Parathyroid adenoma (tissue), 2 donors: ENCODE measurements at regions not wholly inside any gene's neighbourhood (a gene's known extent, or its start where the extent isn't known, plus 50 kb on each side); places are given as distances from the start of the nearest gene placed in this dataset.
"Not testable (repeated sequence)": the region's sequence is repeated elsewhere in the genome, so short reads cannot be mapped to it uniquely, and the experiment has no call there.

Experiments
- H2AFZ ChIP-seq: fragments of 300-600 bp; sonication (generic); one replicate; pipeline ENCODE4 v1.7.0; 2017; ENCODE audit warnings: antibody characterized with exemption, mild to moderate bottlenecking
- H3K27ac ChIP-seq: fragments of 300-600 bp; sonication (generic); one replicate; pipeline ENCODE4 v1.7.0; 2017
- H3K27me3 ChIP-seq: fragments of 300-600 bp; sonication (generic); one replicate; pipeline ENCODE4 v1.7.0; 2017; ENCODE audit warnings: low read length; ENCODE audit not compliant: control insufficient read depth, insufficient read depth
- H3K36me3 ChIP-seq: fragments of 300-600 bp; sonication (generic); one replicate; pipeline ENCODE4 v1.7.0; 2017; ENCODE audit warnings: low read length; ENCODE audit not compliant: control insufficient read depth, insufficient read depth
- H3K4me1 ChIP-seq: fragments of 300-600 bp; sonication (generic); one replicate; pipeline ENCODE4 v1.7.0; 2017; ENCODE audit warnings: control low read depth
- H3K4me2 ChIP-seq: fragments of 300-600 bp; sonication (generic); one replicate; pipeline ENCODE4 v1.7.0; 2017; ENCODE audit warnings: low read length
- H3K4me3 ChIP-seq: fragments of 300-600 bp; sonication (generic); one replicate; pipeline ENCODE4 v1.7.0; 2017; ENCODE audit warnings: low read depth, low read length
- H3K79me2 ChIP-seq: fragments of 300-600 bp; sonication (generic); one replicate; pipeline ENCODE4 v1.7.0; 2017; ENCODE audit warnings: control low read depth
- H3K9ac ChIP-seq: fragments of 300-600 bp; sonication (generic); one replicate; pipeline ENCODE4 v1.7.0; 2017; ENCODE audit warnings: mild to moderate bottlenecking
- H3K9me3 ChIP-seq: fragments of 300-600 bp; sonication (generic); one replicate; pipeline ENCODE4 v1.7.0; 2017; ENCODE audit warnings: low read length; ENCODE audit not compliant: control insufficient read depth
- TF ChIP-seq, protein P1 (sequence below): fragments of 300-600 bp; sonication (generic); IDR thresholded peaks from one replicate; pipeline ENCODE4 v1.7.0; 2017; ENCODE audit warnings: antibody characterized with exemption, mild to moderate bottlenecking
- donor health status: primary hyperparathyroidism.

DNA sequence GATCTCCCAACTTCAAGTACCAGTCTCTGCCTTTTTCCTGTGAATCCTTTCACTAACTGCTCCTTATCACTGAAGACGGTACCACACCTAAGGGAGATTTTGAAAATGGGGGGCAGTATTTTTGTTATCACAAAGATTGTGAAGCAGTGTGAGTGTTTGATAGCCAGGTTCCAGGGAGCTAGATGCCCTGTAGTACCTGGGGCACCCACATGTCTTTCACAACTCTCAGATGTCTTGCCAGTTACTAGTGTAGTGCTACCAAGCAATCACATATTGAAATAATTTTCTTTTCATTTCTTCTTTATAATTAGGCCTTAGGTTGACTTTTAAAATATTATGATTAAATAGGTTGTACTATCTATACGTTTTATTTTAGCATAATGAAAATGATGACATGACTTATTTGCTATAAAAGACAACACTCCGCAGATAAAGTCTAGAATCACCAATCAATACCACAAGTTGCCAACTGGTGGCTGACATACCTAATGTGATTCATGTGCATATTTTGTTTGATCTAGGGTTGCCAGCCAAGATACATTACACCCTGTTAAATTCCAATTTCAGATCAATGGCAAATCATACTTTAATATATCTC lies 215.9 kb downstream of the EXOC5 start:
- Histone ChIP-seq H3K4me3 (no peak overlapping the region), H3K27ac (no peak overlapping the region), H2AFZ (no peak overlapping the region), H3K79me2 (no peaks in the 10 kb centered on the region), H3K4me1 (no peaks in the 10 kb centered on the region), H3K4me2 (no peak overlapping the region), H3K36me3 (no peaks in the 10 kb centered on the region), H3K9ac (no peak overlapping the region), H3K27me3 (no peaks in the 10 kb centered on the region), H3K9me3 (no peaks in the 10 kb centered on the region)
- TF ChIP-seq, protein P1, sequence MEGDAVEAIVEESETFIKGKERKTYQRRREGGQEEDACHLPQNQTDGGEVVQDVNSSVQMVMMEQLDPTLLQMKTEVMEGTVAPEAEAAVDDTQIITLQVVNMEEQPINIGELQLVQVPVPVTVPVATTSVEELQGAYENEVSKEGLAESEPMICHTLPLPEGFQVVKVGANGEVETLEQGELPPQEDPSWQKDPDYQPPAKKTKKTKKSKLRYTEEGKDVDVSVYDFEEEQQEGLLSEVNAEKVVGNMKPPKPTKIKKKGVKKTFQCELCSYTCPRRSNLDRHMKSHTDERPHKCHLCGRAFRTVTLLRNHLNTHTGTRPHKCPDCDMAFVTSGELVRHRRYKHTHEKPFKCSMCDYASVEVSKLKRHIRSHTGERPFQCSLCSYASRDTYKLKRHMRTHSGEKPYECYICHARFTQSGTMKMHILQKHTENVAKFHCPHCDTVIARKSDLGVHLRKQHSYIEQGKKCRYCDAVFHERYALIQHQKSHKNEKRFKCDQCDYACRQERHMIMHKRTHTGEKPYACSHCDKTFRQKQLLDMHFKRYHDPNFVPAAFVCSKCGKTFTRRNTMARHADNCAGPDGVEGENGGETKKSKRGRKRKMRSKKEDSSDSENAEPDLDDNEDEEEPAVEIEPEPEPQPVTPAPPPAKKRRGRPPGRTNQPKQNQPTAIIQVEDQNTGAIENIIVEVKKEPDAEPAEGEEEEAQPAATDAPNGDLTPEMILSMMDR: no peak

DNA sequence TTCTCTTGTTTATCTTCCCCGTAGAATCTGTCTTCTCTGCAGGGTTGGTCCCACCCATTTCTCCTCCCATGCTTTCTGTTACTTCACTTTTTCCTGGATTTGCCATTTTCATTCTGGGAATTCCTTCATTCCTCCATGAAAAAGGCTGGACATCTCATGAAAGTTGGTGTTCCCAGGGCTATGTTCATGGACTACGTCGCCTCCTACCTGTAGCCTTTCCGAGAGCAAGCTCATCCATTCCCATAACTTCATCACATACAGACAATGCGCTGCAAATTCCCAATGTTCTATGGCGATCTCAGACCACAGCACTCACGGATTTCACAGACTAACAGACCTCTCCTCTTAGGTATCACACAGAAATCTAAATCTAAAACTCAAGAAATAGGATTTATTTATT lies 217.1 kb downstream of the EXOC5 start:
- H3K9me3 ChIP-seq: no peaks in the 10 kb centered on the region
- no peak overlapping the region for H2AFZ ChIP-seq
- no peaks in the 10 kb centered on the region for H3K36me3 ChIP-seq
- H3K4me1 ChIP-seq: no peaks in the 10 kb centered on the region
- H3K4me2 ChIP-seq: no peak overlapping the region
- no peak overlapping the region for H3K27ac ChIP-seq
- no peak overlapping the region for H3K4me3 ChIP-seq
- H3K9ac ChIP-seq: no peak overlapping the region
- H3K79me2 ChIP-seq: no peaks in the 10 kb centered on the region
- TF ChIP-seq, protein P1: no peak
- no peaks in the 10 kb centered on the region for H3K27me3 ChIP-seq

DNA sequence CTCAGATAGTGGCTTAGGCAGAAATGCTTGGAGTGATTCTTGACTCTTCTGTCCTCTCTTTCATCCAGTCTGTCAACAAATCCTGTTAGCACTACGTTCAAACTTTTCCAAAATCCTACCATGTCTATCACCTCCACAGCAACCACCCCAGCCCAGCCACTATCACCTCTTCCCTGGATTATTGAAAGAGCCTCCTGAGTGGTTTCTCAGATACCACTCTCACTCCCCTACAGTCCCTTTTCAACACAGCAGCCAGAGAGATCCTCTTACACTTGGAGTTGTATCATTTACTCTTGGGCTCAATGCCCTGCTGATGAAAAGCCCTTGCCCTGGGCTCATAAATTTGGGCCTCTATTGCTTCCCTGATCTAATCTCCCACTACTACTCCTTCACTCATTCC lies 218.9 kb downstream of the EXOC5 start:
- TF ChIP-seq, protein P1: no peak
- Histone ChIP-seq H2AFZ (no peak overlapping the region), H3K4me3 (no peak overlapping the region), H3K9ac (no peak overlapping the region), H3K36me3 (no peaks in the 10 kb centered on the region), H3K4me2 (no peak overlapping the region), H3K4me1 (no peaks in the 10 kb centered on the region), H3K9me3 (no peaks in the 10 kb centered on the region), H3K27ac (no peak overlapping the region), H3K27me3 (no peaks in the 10 kb centered on the region), H3K79me2 (no peaks in the 10 kb centered on the region)

DNA sequence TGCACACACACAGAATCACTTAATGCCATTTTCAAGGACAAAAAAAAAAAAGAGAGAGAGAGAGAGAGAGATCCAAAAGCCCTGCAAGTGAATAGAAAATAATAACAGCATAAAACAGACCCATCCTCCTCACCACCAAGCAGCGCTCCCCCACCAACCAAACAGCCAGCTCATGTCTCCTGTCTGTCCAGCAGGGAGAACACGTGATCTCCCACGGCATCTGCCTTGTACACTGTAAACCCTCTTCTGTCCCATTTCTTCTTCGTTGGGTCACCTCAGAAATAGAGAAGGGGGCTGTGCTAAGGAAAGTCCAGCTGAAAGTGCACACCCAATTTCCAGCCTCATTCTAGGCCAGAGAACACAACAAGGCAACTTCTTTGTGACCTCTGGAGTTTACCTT lies 222.5 kb downstream of the EXOC5 start:
- H3K4me2 ChIP-seq: no peak overlapping the region
- TF ChIP-seq, protein P1: no peak
- H3K4me3 ChIP-seq: no peak overlapping the region
- no peak overlapping the region for H3K27ac ChIP-seq
- no peak overlapping the region for H2AFZ ChIP-seq
- H3K9me3 ChIP-seq: no peaks in the 10 kb centered on the region
- no peaks in the 10 kb centered on the region for H3K36me3 ChIP-seq
- H3K79me2 ChIP-seq: no peaks in the 10 kb centered on the region
- no peak overlapping the region for H3K9ac ChIP-seq
- no peaks in the 10 kb centered on the region for H3K27me3 ChIP-seq
- no peaks in the 10 kb centered on the region for H3K4me1 ChIP-seq

DNA sequence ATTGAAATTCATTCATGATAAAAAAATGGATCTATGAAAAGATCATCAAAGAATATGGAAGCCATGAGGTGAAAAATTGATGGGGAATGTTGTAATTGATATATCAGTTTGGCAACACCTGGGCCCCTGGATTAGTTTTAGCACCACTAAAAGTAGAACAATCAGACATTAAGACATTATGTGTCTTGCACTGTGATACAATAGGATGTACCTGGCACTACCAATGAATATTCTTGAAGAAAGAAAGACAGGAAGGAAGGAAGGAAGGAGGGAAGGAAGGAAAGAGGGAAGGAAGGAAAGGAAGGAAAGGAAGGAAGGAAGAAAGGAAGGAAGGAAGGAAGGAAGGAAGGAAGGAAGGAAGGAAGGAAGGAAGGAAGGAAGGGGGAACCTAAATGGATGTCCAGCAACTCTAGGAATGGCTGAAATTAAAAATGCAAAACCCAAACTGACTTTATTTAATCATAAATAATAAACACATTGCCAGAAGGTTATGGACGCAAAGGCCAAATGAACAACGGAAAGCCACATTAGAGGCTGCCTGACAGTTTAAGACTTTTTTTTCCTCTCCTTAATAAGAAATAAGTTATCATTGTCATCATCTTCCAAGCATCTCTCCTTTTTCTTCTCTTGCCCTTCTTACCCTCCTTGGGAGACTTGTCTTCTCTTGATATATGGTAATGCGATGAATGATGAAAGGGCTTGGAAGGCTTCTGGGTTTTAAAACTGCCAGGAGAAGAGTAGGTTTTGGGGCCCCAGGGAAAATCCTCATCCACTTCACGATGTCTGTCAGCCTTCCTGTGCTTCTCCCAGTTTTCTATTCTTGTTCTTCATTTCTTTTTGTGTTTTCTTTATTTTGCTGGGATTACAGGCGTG lies 224.4 kb downstream of the EXOC5 start:
- H3K9ac ChIP-seq, H3K9me3 ChIP-seq, H3K79me2 ChIP-seq, H3K4me2 ChIP-seq, H2AFZ ChIP-seq, H3K4me1 ChIP-seq, H3K4me3 ChIP-seq, H3K27me3 ChIP-seq, H3K27ac ChIP-seq, H3K36me3 ChIP-seq: not testable (repeated sequence)
